ENCODE measurements at regions not wholly inside any gene's neighbourhood (a gene's known extent, or its start where the extent isn't known, plus 50 kb on each side); places are given as distances from the start of the nearest gene placed in this dataset.
"Not testable (repeated sequence)": the region's sequence is repeated elsewhere in the genome, so short reads cannot be mapped to it uniquely, and the experiment has no call there.

- no peaks in the 10 kb centered on the region for H3K36me3 ChIP-seq (ENCODE audit: control insufficient read depth in 3 of 3, insufficient read depth in 2 of 3, low read depth in 1 of 3, low read length in 3 of 3)
- no peak overlapping the region for H3K4me3 ChIP-seq (ENCODE audit: low read depth in 1 of 3, low read length in 3 of 3)
- H3K9me3 ChIP-seq (ENCODE audit: control insufficient read depth in 2 of 2, insufficient read depth in 1 of 2, low read depth in 1 of 2, low read length in 1 of 2) = peaks cover 0 to 4% of the 10 kb centered on the region in 2 donors
- H3K27me3 ChIP-seq (ENCODE audit: control insufficient read depth in 3 of 3, insufficient read depth in 3 of 3, low read length in 3 of 3) = no peaks in the 10 kb centered on the region
- DNase-seq (no peak), FAIRE-seq (no peak)
- no peaks in the 10 kb centered on the region for H3K4me1 ChIP-seq (ENCODE audit: control insufficient read depth in 3 of 3, insufficient read depth in 2 of 3, low read depth in 1 of 3, low read length in 2 of 3)
- no peak overlapping the region for H3K27ac ChIP-seq (ENCODE audit: low read depth in 1 of 3, low read length in 2 of 3)
Observed at GRCh38 chr5:119954106-119954505, 324.7 kb downstream of the FAM170A start.

GRCh38 chr5:119961993-119962392 lies 332.6 kb downstream of the FAM170A start:
- no peak overlapping the region for H3K27ac ChIP-seq (ENCODE audit: low read depth in 1 of 3, low read length in 2 of 3)
- H3K9me3 ChIP-seq (ENCODE audit: control insufficient read depth in 2 of 2, insufficient read depth in 1 of 2, low read depth in 1 of 2, low read length in 1 of 2) = no peaks in the 10 kb centered on the region
- no peaks in the 10 kb centered on the region for H3K27me3 ChIP-seq (ENCODE audit: control insufficient read depth in 3 of 3, insufficient read depth in 3 of 3, low read length in 3 of 3)
- no peak overlapping the region for H3K4me3 ChIP-seq (ENCODE audit: low read depth in 1 of 3, low read length in 3 of 3)
- no peaks in the 10 kb centered on the region for H3K36me3 ChIP-seq (ENCODE audit: control insufficient read depth in 3 of 3, insufficient read depth in 2 of 3, low read depth in 1 of 3, low read length in 3 of 3)
- DNase-seq = no peak
- peak; percentile 49 for FAIRE-seq
- WGBS, 3 donors = 52 to 70% (median 53%) methylated on average over 1 of the region's 1 CpG
- no peaks in the 10 kb centered on the region for H3K4me1 ChIP-seq (ENCODE audit: control insufficient read depth in 3 of 3, insufficient read depth in 2 of 3, low read depth in 1 of 3, low read length in 2 of 3)

GRCh38 chr5:119966028-119966427 lies 336.7 kb downstream of the FAM170A start:
- Histone ChIP-seq H3K27ac (ENCODE audit: low read depth in 1 of 3, low read length in 2 of 3) (no peak overlapping the region), H3K4me1 (ENCODE audit: control insufficient read depth in 3 of 3, insufficient read depth in 2 of 3, low read depth in 1 of 3, low read length in 2 of 3) (no peaks in the 10 kb centered on the region), H3K27me3 (ENCODE audit: control insufficient read depth in 3 of 3, insufficient read depth in 3 of 3, low read length in 3 of 3) (no peaks in the 10 kb centered on the region), H3K4me3 (ENCODE audit: low read depth in 1 of 3, low read length in 3 of 3) (no peak overlapping the region), H3K36me3 (ENCODE audit: control insufficient read depth in 3 of 3, insufficient read depth in 2 of 3, low read depth in 1 of 3, low read length in 3 of 3) (no peaks in the 10 kb centered on the region), H3K9me3 (ENCODE audit: control insufficient read depth in 2 of 2, insufficient read depth in 1 of 2, low read depth in 1 of 2, low read length in 1 of 2) (peaks cover 0 to under 1% of the 10 kb centered on the region in 2 donors)
- 62 to 67% (median 62%) methylated on average over 3 of the region's 3 CpGs for WGBS, 3 donors
- no peak for DNase-seq
- FAIRE-seq = no peak

GRCh38 chr5:119968690-119969089 lies 339.3 kb downstream of the FAM170A start:
- WGBS, 3 donors = 71 to 79% (median 74%) methylated on average over 2 of the region's 2 CpGs
- no peaks in the 10 kb centered on the region for H3K27me3 ChIP-seq (ENCODE audit: control insufficient read depth in 3 of 3, insufficient read depth in 3 of 3, low read length in 3 of 3)
- peaks cover 0 to 2% of the 10 kb centered on the region in 2 donors for H3K9me3 ChIP-seq (ENCODE audit: control insufficient read depth in 2 of 2, insufficient read depth in 1 of 2, low read depth in 1 of 2, low read length in 1 of 2)
- FAIRE-seq (no peak), DNase-seq (no peak)
- H3K36me3 ChIP-seq (ENCODE audit: control insufficient read depth in 3 of 3, insufficient read depth in 2 of 3, low read depth in 1 of 3, low read length in 3 of 3) = no peaks in the 10 kb centered on the region
- no peaks in the 10 kb centered on the region for H3K4me1 ChIP-seq (ENCODE audit: control insufficient read depth in 3 of 3, insufficient read depth in 2 of 3, low read depth in 1 of 3, low read length in 2 of 3)
- H3K27ac ChIP-seq (ENCODE audit: low read depth in 1 of 3, low read length in 2 of 3) = no peak overlapping the region
- H3K4me3 ChIP-seq (ENCODE audit: low read depth in 1 of 3, low read length in 3 of 3) = no peak overlapping the region

GRCh38 chr5:119987077-119987476 lies 357.7 kb downstream of the FAM170A start:
- not testable (repeated sequence) for DNase-seq; FAIRE-seq; H3K4me1 ChIP-seq (ENCODE audit: control insufficient read depth in 3 of 3, insufficient read depth in 2 of 3, low read depth in 1 of 3, low read length in 2 of 3); H3K27me3 ChIP-seq (ENCODE audit: control insufficient read depth in 3 of 3, insufficient read depth in 3 of 3, low read length in 3 of 3); H3K4me3 ChIP-seq (ENCODE audit: low read depth in 1 of 3, low read length in 3 of 3); H3K27ac ChIP-seq (ENCODE audit: low read depth in 1 of 3, low read length in 2 of 3); H3K36me3 ChIP-seq (ENCODE audit: control insufficient read depth in 3 of 3, insufficient read depth in 2 of 3, low read depth in 1 of 3, low read length in 3 of 3)
- H3K9me3 ChIP-seq (ENCODE audit: control insufficient read depth in 2 of 2, insufficient read depth in 1 of 2, low read depth in 1 of 2, low read length in 1 of 2) = peaks cover 0 to 11% of the 10 kb centered on the region in 2 donors
- 82 to 90% (median 89%) methylated on average over 7 of the region's 7 CpGs for WGBS, 3 donors

- Histone ChIP-seq H3K27me3 (ENCODE audit: control insufficient read depth in 3 of 3, insufficient read depth in 3 of 3, low read length in 3 of 3) (no peaks in the 10 kb centered on the region), H3K4me1 (ENCODE audit: control insufficient read depth in 3 of 3, insufficient read depth in 2 of 3, low read depth in 1 of 3, low read length in 2 of 3) (no peaks in the 10 kb centered on the region), H3K36me3 (ENCODE audit: control insufficient read depth in 3 of 3, insufficient read depth in 2 of 3, low read depth in 1 of 3, low read length in 3 of 3) (no peaks in the 10 kb centered on the region), H3K9me3 (ENCODE audit: control insufficient read depth in 2 of 2, insufficient read depth in 1 of 2, low read depth in 1 of 2, low read length in 1 of 2) (peaks cover 0 to 11% of the 10 kb centered on the region in 2 donors), H3K27ac (ENCODE audit: low read depth in 1 of 3, low read length in 2 of 3) (no peak overlapping the region), H3K4me3 (ENCODE audit: low read depth in 1 of 3, low read length in 3 of 3) (no peak overlapping the region)
- no peak for FAIRE-seq
- WGBS, 3 donors = 44 to 65% (median 50%) methylated on average over 3 of the region's 3 CpGs
- DNase-seq = no peak
Observed at GRCh38 chr5:119991625-119992024, 362.3 kb downstream of the FAM170A start.

GRCh38 chr5:119996128-119996527 lies 366.8 kb downstream of the FAM170A start:
- FAIRE-seq (no peak), DNase-seq (no peak)
- Histone ChIP-seq H3K27ac (ENCODE audit: low read depth in 1 of 3, low read length in 2 of 3) (no peak overlapping the region), H3K36me3 (ENCODE audit: control insufficient read depth in 3 of 3, insufficient read depth in 2 of 3, low read depth in 1 of 3, low read length in 3 of 3) (no peaks in the 10 kb centered on the region), H3K27me3 (ENCODE audit: control insufficient read depth in 3 of 3, insufficient read depth in 3 of 3, low read length in 3 of 3) (no peaks in the 10 kb centered on the region), H3K9me3 (ENCODE audit: control insufficient read depth in 2 of 2, insufficient read depth in 1 of 2, low read depth in 1 of 2, low read length in 1 of 2) (peaks cover 0 to 4% of the 10 kb centered on the region in 2 donors), H3K4me3 (ENCODE audit: low read depth in 1 of 3, low read length in 3 of 3) (no peak overlapping the region), H3K4me1 (ENCODE audit: control insufficient read depth in 3 of 3, insufficient read depth in 2 of 3, low read depth in 1 of 3, low read length in 2 of 3) (no peaks in the 10 kb centered on the region)
- 60 to 85% (median 73%) methylated on average over 2 of the region's 2 CpGs for WGBS, 3 donors

- no peaks in the 10 kb centered on the region for H3K27me3 ChIP-seq (ENCODE audit: control insufficient read depth in 3 of 3, insufficient read depth in 3 of 3, low read length in 3 of 3)
- no peak for DNase-seq
- no peaks in the 10 kb centered on the region for H3K36me3 ChIP-seq (ENCODE audit: control insufficient read depth in 3 of 3, insufficient read depth in 2 of 3, low read depth in 1 of 3, low read length in 3 of 3)
- FAIRE-seq = no peak
- H3K9me3 ChIP-seq (ENCODE audit: control insufficient read depth in 2 of 2, insufficient read depth in 1 of 2, low read depth in 1 of 2, low read length in 1 of 2) = no peaks in the 10 kb centered on the region
- no peaks in the 10 kb centered on the region for H3K4me1 ChIP-seq (ENCODE audit: control insufficient read depth in 3 of 3, insufficient read depth in 2 of 3, low read depth in 1 of 3, low read length in 2 of 3)
- no peak overlapping the region for H3K4me3 ChIP-seq (ENCODE audit: low read depth in 1 of 3, low read length in 3 of 3)
- WGBS, 3 donors = 15 to 43% (median 36%) methylated on average over 4 of the region's 4 CpGs
- no peak overlapping the region for H3K27ac ChIP-seq (ENCODE audit: low read depth in 1 of 3, low read length in 2 of 3)
Observed at GRCh38 chr5:120007598-120007997, 378.2 kb downstream of the FAM170A start.

GRCh38 chr5:120012431-120012830 lies 383.1 kb downstream of the FAM170A start:
- Histone ChIP-seq H3K9me3 (ENCODE audit: control insufficient read depth in 2 of 2, insufficient read depth in 1 of 2, low read depth in 1 of 2, low read length in 1 of 2) (no peaks in the 10 kb centered on the region), H3K4me1 (ENCODE audit: control insufficient read depth in 3 of 3, insufficient read depth in 2 of 3, low read depth in 1 of 3, low read length in 2 of 3) (no peaks in the 10 kb centered on the region), H3K4me3 (ENCODE audit: low read depth in 1 of 3, low read length in 3 of 3) (no peak overlapping the region), H3K36me3 (ENCODE audit: control insufficient read depth in 3 of 3, insufficient read depth in 2 of 3, low read depth in 1 of 3, low read length in 3 of 3) (no peaks in the 10 kb centered on the region), H3K27ac (ENCODE audit: low read depth in 1 of 3, low read length in 2 of 3) (no peak overlapping the region), H3K27me3 (ENCODE audit: control insufficient read depth in 3 of 3, insufficient read depth in 3 of 3, low read length in 3 of 3) (no peaks in the 10 kb centered on the region)
- FAIRE-seq (no peak), DNase-seq (no peak)
- 82 to 87% (median 86%) methylated on average over 1 of the region's 1 CpG for WGBS, 3 donors

Data from small intestine (tissue), 7 donors.